IPS-15b (cell line): ENCODE measurements at regions not wholly inside any gene's neighbourhood (a gene's known extent, or its start where the extent isn't known, plus 50 kb on each side); places are given as distances from the start of the nearest gene placed in this dataset.
"Not testable (repeated sequence)": the region's sequence is repeated elsewhere in the genome, so short reads cannot be mapped to it uniquely, and the experiment has no call there.

Experiments
- H3K27me3 ChIP-seq: one replicate; pipeline ENCODE4 v1.6.1; 2013; ENCODE audit warnings: low read length; ENCODE audit not compliant: control insufficient read depth, insufficient read depth
- H3K36me3 ChIP-seq: one replicate; pipeline ENCODE4 v1.6.1; 2013; ENCODE audit warnings: low read length; ENCODE audit not compliant: control insufficient read depth, insufficient read depth
- H3K4me1 ChIP-seq: one replicate; pipeline ENCODE4 v1.6.1; 2013; ENCODE audit warnings: mild to moderate bottlenecking, low read length; ENCODE audit not compliant: control insufficient read depth, insufficient read depth
- H3K4me3 ChIP-seq: one replicate; pipeline ENCODE4 v1.5.1; 2013; ENCODE audit warnings: low read depth, low read length
- H3K9ac ChIP-seq: one replicate; pipeline ENCODE4 v1.6.1; 2013; ENCODE audit warnings: low read depth, mild to moderate bottlenecking, low read length
- H3K9me3 ChIP-seq: one replicate; pipeline ENCODE4 v1.6.1; 2013; ENCODE audit warnings: mild to moderate bottlenecking, low read length; ENCODE audit not compliant: control insufficient read depth, insufficient read depth

- no peaks in the 10 kb centered on the region for H3K27me3 ChIP-seq
- no peaks in the 10 kb centered on the region for H3K4me1 ChIP-seq
- no peak overlapping the region for H3K9ac ChIP-seq
- H3K9me3 ChIP-seq = no peaks in the 10 kb centered on the region
- H3K36me3 ChIP-seq = no peaks in the 10 kb centered on the region
- no peak overlapping the region for H3K4me3 ChIP-seq
Observed at GRCh38 chr13:54091884-54092283, 1063.3 kb downstream of the OLFM4 start.

GRCh38 chr13:54092686-54093085, 1064.1 kb downstream of the OLFM4 start:
- no peaks in the 10 kb centered on the region for H3K27me3 ChIP-seq

GRCh38 chr13:54110597-54110996, 1082.0 kb downstream of the OLFM4 start:
- H3K4me3 ChIP-seq = no peak overlapping the region
- no peaks in the 10 kb centered on the region for H3K36me3 ChIP-seq
- H3K27me3 ChIP-seq = no peaks in the 10 kb centered on the region
- H3K9ac ChIP-seq = no peak overlapping the region
- H3K4me1 ChIP-seq = no peaks in the 10 kb centered on the region
- no peaks in the 10 kb centered on the region for H3K9me3 ChIP-seq

More at GRCh38 chr13:54092686-54093085, 1064.1 kb downstream of the OLFM4 start:
- no peak overlapping the region for H3K4me3 ChIP-seq
- H3K4me1 ChIP-seq = no peaks in the 10 kb centered on the region
- H3K9me3 ChIP-seq = no peaks in the 10 kb centered on the region
- H3K9ac ChIP-seq = no peak overlapping the region
- no peaks in the 10 kb centered on the region for H3K36me3 ChIP-seq

- Histone ChIP-seq H3K9ac (no peak overlapping the region), H3K4me1 (peaks cover 4% of the 10 kb centered on the region), H3K36me3 (no peaks in the 10 kb centered on the region), H3K9me3 (no peaks in the 10 kb centered on the region), H3K4me3 (no peak overlapping the region), H3K27me3 (no peaks in the 10 kb centered on the region)
Observed at GRCh38 chr13:54124700-54125099, 1096.1 kb downstream of the OLFM4 start.

GRCh38 chr13:54130931-54131330, 1102.3 kb downstream of the OLFM4 start:
- H3K27me3 ChIP-seq, H3K36me3 ChIP-seq, H3K9me3 ChIP-seq, H3K9ac ChIP-seq: not testable (repeated sequence)
- Histone ChIP-seq H3K4me1 (peaks cover 13% of the 10 kb centered on the region), H3K4me3 (peak overlapping the region; percentile 8)

- H3K4me3 ChIP-seq = peak overlapping the region; percentile 37
- H3K36me3 ChIP-seq, H3K9ac ChIP-seq: not testable (repeated sequence)
Observed at GRCh38 chr13:54131433-54131832, 1102.8 kb downstream of the OLFM4 start.

GRCh38 chr13:54132127-54132526, 1103.5 kb downstream of the OLFM4 start:
- Histone ChIP-seq H3K4me3 (peak overlapping the region; percentile 37), H3K9ac (peak overlapping the region; percentile 54)
- H3K36me3 ChIP-seq, H3K27me3 ChIP-seq, H3K4me1 ChIP-seq, H3K9me3 ChIP-seq: not testable (repeated sequence)

More at GRCh38 chr13:54131433-54131832, 1102.8 kb downstream of the OLFM4 start:
- H3K9me3 ChIP-seq, H3K27me3 ChIP-seq: not testable (repeated sequence)
- peaks cover 13% of the 10 kb centered on the region for H3K4me1 ChIP-seq

- not testable (repeated sequence) for H3K36me3 ChIP-seq, H3K27me3 ChIP-seq, H3K4me1 ChIP-seq, H3K9me3 ChIP-seq, H3K9ac ChIP-seq
- peak overlapping the region; percentile 37 for H3K4me3 ChIP-seq
Observed at GRCh38 chr13:54132720-54133119, 1104.1 kb downstream of the OLFM4 start.

GRCh38 chr13:54133746-54134145, 1105.1 kb downstream of the OLFM4 start:
- Histone ChIP-seq H3K36me3 (no peaks in the 10 kb centered on the region), H3K4me1 (peaks cover 8% of the 10 kb centered on the region), H3K27me3 (no peaks in the 10 kb centered on the region), H3K4me3 (no peak overlapping the region), H3K9me3 (no peaks in the 10 kb centered on the region), H3K9ac (no peak overlapping the region)

- Histone ChIP-seq H3K9ac (no peak overlapping the region), H3K27me3 (no peaks in the 10 kb centered on the region), H3K36me3 (no peaks in the 10 kb centered on the region), H3K4me3 (no peak overlapping the region), H3K9me3 (no peaks in the 10 kb centered on the region), H3K4me1 (peaks cover 15% of the 10 kb centered on the region)
Observed at GRCh38 chr13:54144828-54145227, 1116.2 kb downstream of the OLFM4 start.

GRCh38 chr13:54150851-54151250, 1122.2 kb downstream of the OLFM4 start:
- no peaks in the 10 kb centered on the region for H3K36me3 ChIP-seq
- H3K9ac ChIP-seq = no peak overlapping the region
- H3K4me1 ChIP-seq = peaks cover 10% of the 10 kb centered on the region
- H3K9me3 ChIP-seq = no peaks in the 10 kb centered on the region
- H3K4me3 ChIP-seq = no peak overlapping the region
- no peaks in the 10 kb centered on the region for H3K27me3 ChIP-seq

GRCh38 chr13:54162069-54162468, 1133.5 kb downstream of the OLFM4 start:
- H3K9ac ChIP-seq = no peak overlapping the region
- no peak overlapping the region for H3K4me3 ChIP-seq
- no peaks in the 10 kb centered on the region for H3K27me3 ChIP-seq
- H3K4me1 ChIP-seq = peaks cover 2% of the 10 kb centered on the region
- no peaks in the 10 kb centered on the region for H3K9me3 ChIP-seq
- no peaks in the 10 kb centered on the region for H3K36me3 ChIP-seq
